Duodenal mucosa (tissue), 2 donors: ENCODE measurements at regions not wholly inside any gene's neighbourhood (a gene's known extent, or its start where the extent isn't known, plus 50 kb on each side); places are given as distances from the start of the nearest gene placed in this dataset.

Experiments used
- H3K27ac ChIP-seq: one replicate; pipeline ENCODE4 v1.7.0; 2013; ENCODE audit warnings: low read depth, low read length
- H3K27me3 ChIP-seq, 2 donors: one replicate each; pipeline ENCODE4 v1.7.0; 2013; ENCODE audit warnings: low read length in 2 of 2, control low read depth in 1 of 2; ENCODE audit not compliant: insufficient read depth in 2 of 2, control insufficient read depth in 1 of 2
- H3K36me3 ChIP-seq, 2 donors: one replicate each; pipeline ENCODE4 v1.7.0; 2013; ENCODE audit warnings: low read length in 2 of 2, control low read depth in 1 of 2; ENCODE audit not compliant: insufficient read depth in 2 of 2, control insufficient read depth in 1 of 2
- H3K4me1 ChIP-seq, 2 donors: one replicate each; pipeline ENCODE4 v1.7.0; 2013; ENCODE audit warnings: low read length in 2 of 2, control low read depth in 1 of 2; ENCODE audit not compliant: insufficient read depth in 2 of 2, control insufficient read depth in 1 of 2
- H3K4me3 ChIP-seq, 2 donors: one replicate each; pipeline ENCODE4 v1.7.0; 2013; ENCODE audit warnings: low read length in 2 of 2, low read depth in 1 of 2
- H3K9ac ChIP-seq, 2 donors: one replicate each; pipeline ENCODE4 v1.7.0; 2013; ENCODE audit warnings: low read length in 2 of 2, low read depth in 1 of 2
- H3K9me3 ChIP-seq, 2 donors: one replicate each; pipeline ENCODE4 v1.7.0; 2013; ENCODE audit warnings: low read length in 2 of 2, control low read depth in 1 of 2; ENCODE audit not compliant: control insufficient read depth in 1 of 2

GRCh38 chr6:113620386-113620785, 236.8 kb upstream of the MARCKS start:
- no peak overlapping the region for H3K9ac ChIP-seq
- no peaks in the 10 kb centered on the region for H3K27me3 ChIP-seq
- no peaks in the 10 kb centered on the region for H3K36me3 ChIP-seq
- no peak overlapping the region for H3K4me3 ChIP-seq
- H3K27ac ChIP-seq, result no peak overlapping the region
- no peaks in the 10 kb centered on the region for H3K9me3 ChIP-seq
- no peaks in the 10 kb centered on the region for H3K4me1 ChIP-seq

GRCh38 chr6:113622254-113622653, 234.9 kb upstream of the MARCKS start:
- Histone ChIP-seq H3K9ac (no peak overlapping the region), H3K27ac (no peak overlapping the region), H3K4me3 (no peak overlapping the region), H3K9me3 (no peaks in the 10 kb centered on the region), H3K4me1 (peaks cover 0 to 4% of the 10 kb centered on the region in 2 donors), H3K27me3 (no peaks in the 10 kb centered on the region), H3K36me3 (no peaks in the 10 kb centered on the region)

GRCh38 chr6:113623129-113623528, 234.0 kb upstream of the MARCKS start:
- H3K9ac ChIP-seq, result no peak overlapping the region
- H3K9me3 ChIP-seq, result no peaks in the 10 kb centered on the region
- no peaks in the 10 kb centered on the region for H3K27me3 ChIP-seq
- H3K36me3 ChIP-seq, result no peaks in the 10 kb centered on the region
- no peak overlapping the region for H3K4me3 ChIP-seq
- H3K27ac ChIP-seq, result no peak overlapping the region
- peaks cover 0 to 4% of the 10 kb centered on the region in 2 donors for H3K4me1 ChIP-seq

GRCh38 chr6:113625850-113626249, 231.3 kb upstream of the MARCKS start:
- Histone ChIP-seq H3K9ac (no peak overlapping the region), H3K9me3 (no peaks in the 10 kb centered on the region), H3K4me1 (peaks cover 3 to 4% of the 10 kb centered on the region in 2 donors), H3K27me3 (no peaks in the 10 kb centered on the region), H3K4me3 (no peak overlapping the region), H3K27ac (no peak overlapping the region), H3K36me3 (no peaks in the 10 kb centered on the region)

- Histone ChIP-seq H3K4me1 (peaks cover 6 to 10% of the 10 kb centered on the region in 2 donors), H3K4me3 (no peak overlapping the region), H3K36me3 (no peaks in the 10 kb centered on the region), H3K9ac (no peak overlapping the region), H3K27ac (no peak overlapping the region), H3K27me3 (no peaks in the 10 kb centered on the region), H3K9me3 (no peaks in the 10 kb centered on the region)
Observed at GRCh38 chr6:113626475-113626874, 230.7 kb upstream of the MARCKS start.

GRCh38 chr6:113627480-113627879, 229.7 kb upstream of the MARCKS start:
- no peak overlapping the region for H3K9ac ChIP-seq
- no peaks in the 10 kb centered on the region for H3K9me3 ChIP-seq
- peaks cover 15 to 16% of the 10 kb centered on the region in 2 donors for H3K4me1 ChIP-seq
- H3K27me3 ChIP-seq, result no peaks in the 10 kb centered on the region
- H3K36me3 ChIP-seq, result no peaks in the 10 kb centered on the region
- no peak overlapping the region for H3K4me3 ChIP-seq
- H3K27ac ChIP-seq, result no peak overlapping the region

- Histone ChIP-seq H3K27me3 (no peaks in the 10 kb centered on the region), H3K4me1 (peaks cover 19 to 27% of the 10 kb centered on the region in 2 donors), H3K27ac (no peak overlapping the region), H3K9ac (no peak overlapping the region), H3K9me3 (no peaks in the 10 kb centered on the region), H3K4me3 (no peak overlapping the region), H3K36me3 (no peaks in the 10 kb centered on the region)
Observed at GRCh38 chr6:113629256-113629655, 227.9 kb upstream of the MARCKS start.

GRCh38 chr6:113629975-113630737, 227.0 kb upstream of the MARCKS start:
- Histone ChIP-seq H3K36me3 (no peaks in the 10 kb centered on the region), H3K4me3 (no peak overlapping the region), H3K9me3 (no peaks in the 10 kb centered on the region), H3K27ac (no peak overlapping the region), H3K4me1 (peaks cover 28 to 29% of the 10 kb centered on the region in 2 donors), H3K9ac (no peak overlapping the region), H3K27me3 (no peaks in the 10 kb centered on the region)

GRCh38 chr6:113630738-113631535, 226.2 kb upstream of the MARCKS start:
- Histone ChIP-seq H3K4me3 (peak overlapping the region in 1 of 2 donors; percentile 29), H3K36me3 (no peaks in the 10 kb centered on the region), H3K9ac (peak overlapping the region; percentile 15 to 18), H3K9me3 (no peaks in the 10 kb centered on the region), H3K27ac (peak overlapping the region; percentile 44), H3K27me3 (no peaks in the 10 kb centered on the region), H3K4me1 (peaks cover 34% of the 10 kb centered on the region in 2 donors)

- no peak overlapping the region for H3K9ac ChIP-seq
- H3K4me1 ChIP-seq, result peaks cover 39% of the 10 kb centered on the region in 2 donors
- H3K36me3 ChIP-seq, result no peaks in the 10 kb centered on the region
- H3K9me3 ChIP-seq, result no peaks in the 10 kb centered on the region
- H3K4me3 ChIP-seq, result no peak overlapping the region
- H3K27ac ChIP-seq, result no peak overlapping the region
- H3K27me3 ChIP-seq, result no peaks in the 10 kb centered on the region
Observed at GRCh38 chr6:113631666-113632065, 225.5 kb upstream of the MARCKS start.
